Mesendoderm (in vitro differentiated cells): ENCODE measurements at regions not wholly inside any gene's neighbourhood (a gene's known extent, or its start where the extent isn't known, plus 50 kb on each side); places are given as distances from the start of the nearest gene placed in this dataset.

Experiments used
- DNase-seq: peaks from one replicate; pipeline ENCODE4 v3.0.0; 2013
- H2AK5ac ChIP-seq: 2 replicates; pipeline ENCODE4 v1.6.1; 2013; ENCODE audit warnings: low read length, inconsistent platforms
- H2BK120ac ChIP-seq: 2 replicates; pipeline ENCODE4 v1.6.1; 2013; ENCODE audit warnings: low read depth, mild to moderate bottlenecking, low read length, moderate library complexity, mixed read lengths
- H2BK15ac ChIP-seq: replicated peaks from 2 replicates; pipeline ENCODE4 v1.6.1; 2013; ENCODE audit warnings: low read depth, mild to moderate bottlenecking, moderate library complexity
- H2BK5ac ChIP-seq: 2 replicates; pipeline ENCODE4 v1.6.1; 2013; ENCODE audit warnings: low read length, inconsistent platforms
- H3K18ac ChIP-seq: 2 replicates; pipeline ENCODE4 v1.6.1; 2013; ENCODE audit warnings: mild to moderate bottlenecking, low read length, mixed read lengths
- H3K23ac ChIP-seq: one replicate; pipeline ENCODE4 v1.6.1; 2013; ENCODE audit warnings: low read length
- H3K27ac ChIP-seq: 2 replicates; pipeline ENCODE4 v1.5.1; 2013; ENCODE audit warnings: low read depth, mild to moderate bottlenecking, inconsistent platforms, low read length, moderate library complexity
- H3K27me3 ChIP-seq: 2 replicates; pipeline ENCODE4 v1.6.1; 2013; ENCODE audit warnings: low read length, control low read depth, mild to moderate bottlenecking, inconsistent platforms; ENCODE audit not compliant: insufficient read depth, poor library complexity
- H3K36me3 ChIP-seq: 2 replicates; pipeline ENCODE4 v1.6.1; 2013; ENCODE audit warnings: low read length, inconsistent platforms; ENCODE audit not compliant: control insufficient read depth, insufficient read depth
- H3K4ac ChIP-seq: one replicate; pipeline ENCODE4 v1.6.1; 2013; ENCODE audit warnings: low read depth, mild to moderate bottlenecking, low read length, moderate library complexity
- H3K4me1 ChIP-seq: 2 replicates; pipeline ENCODE4 v1.6.1; 2013; ENCODE audit warnings: low read depth, low read length, inconsistent platforms; ENCODE audit not compliant: control insufficient read depth
- H3K4me2 ChIP-seq: 2 replicates; pipeline ENCODE4 v1.6.1; 2013; ENCODE audit warnings: low read length
- H3K4me3 ChIP-seq: 2 replicates; pipeline ENCODE4 v1.5.1; 2013; ENCODE audit warnings: mild to moderate bottlenecking, low read length
- H3K56ac ChIP-seq: one replicate; pipeline ENCODE4 v1.6.1; 2013; ENCODE audit warnings: low read length
- H3K79me1 ChIP-seq: 2 replicates; pipeline ENCODE4 v1.6.1; 2013; ENCODE audit warnings: low read length, inconsistent platforms
- H3K79me2 ChIP-seq: 2 replicates; pipeline ENCODE4 v1.6.1; 2013; ENCODE audit warnings: mild to moderate bottlenecking, low read length; ENCODE audit not compliant: control insufficient read depth, insufficient read depth
- H3K9ac ChIP-seq: 2 replicates; pipeline ENCODE4 v1.6.1; 2013; ENCODE audit warnings: low read length, inconsistent platforms
- H4K5ac ChIP-seq: one replicate; pipeline ENCODE4 v1.6.1; 2013; ENCODE audit warnings: low read length
- H4K8ac ChIP-seq: one replicate; pipeline ENCODE4 v1.6.1; 2013; ENCODE audit warnings: low read depth, mild to moderate bottlenecking, control low read depth, low read length, moderate library complexity
- WGBS: extraction: QIAGEN DNeasy Blood & Tissue Kit; methylation state at CpG from one replicate; pipeline ENCODE4 v1.1.7; 2013; ENCODE audit warnings: low lambda C conversion rate, missing lambda C conversion rate; ENCODE audit not compliant: insufficient coverage; ENCODE audit errors: extremely low coverage; 5-methylcytosine and 5-hydroxymethylcytosine counted together

- Histone ChIP-seq H3K27me3 (no peaks in the 10 kb centered on the region), H3K56ac (no peak overlapping the region), H4K8ac (no peak overlapping the region), H2BK15ac (no peak overlapping the region), H3K79me2 (peaks cover 13% of the 10 kb centered on the region), H2BK5ac (no peak overlapping the region), H3K79me1 (peaks cover 2% of the 10 kb centered on the region), H3K4me2 (no peak overlapping the region), H3K18ac (no peak overlapping the region), H2BK120ac (no peak overlapping the region), H3K4me3 (no peak overlapping the region), H3K4me1 (peaks cover 2% of the 10 kb centered on the region), H3K23ac (no peak overlapping the region), H4K5ac (no peak overlapping the region), H3K9ac (no peak overlapping the region), H3K36me3 (no peaks in the 10 kb centered on the region), H3K4ac (no peak overlapping the region), H3K27ac (no peak overlapping the region), H2AK5ac (no peak overlapping the region)
- WGBS: no CpG with 5 or more reads among the region's 2 CpGs
- DNase-seq: no peak
Observed at GRCh38 chr13:107819071-107819470, 396.3 kb downstream of the LIG4 start.

- no CpG with 5 or more reads among the region's 6 CpGs for WGBS
- no peak overlapping the region for H3K4ac ChIP-seq
Observed at GRCh38 chr13:107817647-107818287, 397.6 kb downstream of the LIG4 start.

GRCh38 chr13:107812014-107812412 is 403.3 kb downstream of the LIG4 start:
- H3K4me3 ChIP-seq: no peak overlapping the region
- H2BK15ac ChIP-seq: no peak overlapping the region
- no peak overlapping the region for H4K8ac ChIP-seq
- no peak overlapping the region for H4K5ac ChIP-seq
- H2AK5ac ChIP-seq: no peak overlapping the region
- no peaks in the 10 kb centered on the region for H3K4me1 ChIP-seq
- no peak overlapping the region for H3K27ac ChIP-seq
- H3K79me2 ChIP-seq: peaks cover 5% of the 10 kb centered on the region
- no peaks in the 10 kb centered on the region for H3K79me1 ChIP-seq
- H3K4ac ChIP-seq: no peak overlapping the region
- no peak overlapping the region for H3K4me2 ChIP-seq
- H3K36me3 ChIP-seq: no peaks in the 10 kb centered on the region
- H3K56ac ChIP-seq: no peak overlapping the region
- no peak overlapping the region for H3K18ac ChIP-seq
- no peaks in the 10 kb centered on the region for H3K27me3 ChIP-seq
- no peak overlapping the region for H3K9ac ChIP-seq
- no peak overlapping the region for H2BK120ac ChIP-seq
- no peak overlapping the region for H3K23ac ChIP-seq
- DNase-seq: no peak
- H2BK5ac ChIP-seq: no peak overlapping the region

More at GRCh38 chr13:107817647-107818287, 397.6 kb downstream of the LIG4 start:
- no peak for DNase-seq
- Histone ChIP-seq H4K5ac (no peak overlapping the region), H3K23ac (no peak overlapping the region), H3K4me2 (no peak overlapping the region), H2BK5ac (no peak overlapping the region), H4K8ac (no peak overlapping the region), H3K27me3 (no peaks in the 10 kb centered on the region), H3K79me2 (peaks cover 9% of the 10 kb centered on the region), H3K79me1 (peaks cover 2% of the 10 kb centered on the region), H3K56ac (no peak overlapping the region), H2BK120ac (no peak overlapping the region), H3K9ac (no peak overlapping the region), H2AK5ac (no peak overlapping the region), H2BK15ac (no peak overlapping the region), H3K4me1 (peaks cover 2% of the 10 kb centered on the region), H3K27ac (no peak overlapping the region), H3K4me3 (no peak overlapping the region), H3K18ac (no peak overlapping the region), H3K36me3 (no peaks in the 10 kb centered on the region)

GRCh38 chr13:107811233-107812013 is 403.9 kb downstream of the LIG4 start:
- Histone ChIP-seq H3K18ac (no peak overlapping the region), H3K9ac (no peak overlapping the region), H3K23ac (no peak overlapping the region), H4K5ac (no peak overlapping the region), H3K79me2 (peaks cover 5% of the 10 kb centered on the region), H3K4me1 (no peaks in the 10 kb centered on the region), H3K4me2 (no peak overlapping the region), H3K79me1 (no peaks in the 10 kb centered on the region), H3K27me3 (no peaks in the 10 kb centered on the region), H3K4ac (no peak overlapping the region), H3K36me3 (no peaks in the 10 kb centered on the region), H3K27ac (no peak overlapping the region), H2BK5ac (no peak overlapping the region), H3K4me3 (no peak overlapping the region), H2AK5ac (no peak overlapping the region), H2BK120ac (no peak overlapping the region), H4K8ac (no peak overlapping the region), H2BK15ac (no peak overlapping the region), H3K56ac (no peak overlapping the region)
- no peak for DNase-seq
- WGBS: no CpG with 5 or more reads among the region's 2 CpGs

GRCh38 chr13:107809125-107809524 is 406.2 kb downstream of the LIG4 start:
- no CpG with 5 or more reads among the region's 3 CpGs for WGBS
- no peak for DNase-seq

More at GRCh38 chr13:107809125-107809524, 406.2 kb downstream of the LIG4 start:
- Histone ChIP-seq H3K9ac (no peak overlapping the region), H3K36me3 (no peaks in the 10 kb centered on the region), H3K4ac (no peak overlapping the region), H3K4me3 (no peak overlapping the region), H3K23ac (no peak overlapping the region), H3K27ac (no peak overlapping the region), H2BK15ac (no peak overlapping the region), H4K8ac (no peak overlapping the region), H3K4me2 (no peak overlapping the region), H4K5ac (no peak overlapping the region), H3K27me3 (no peaks in the 10 kb centered on the region), H3K18ac (no peak overlapping the region), H2BK120ac (no peak overlapping the region), H2BK5ac (no peak overlapping the region), H3K79me2 (peaks cover under 1% of the 10 kb centered on the region), H2AK5ac (no peak overlapping the region), H3K79me1 (no peaks in the 10 kb centered on the region), H3K56ac (no peak overlapping the region), H3K4me1 (no peaks in the 10 kb centered on the region)
